Loucy (cell line): ENCODE measurements at regions not wholly inside any gene's neighbourhood (a gene's known extent, or its start where the extent isn't known, plus 50 kb on each side); places are given as distances from the start of the nearest gene placed in this dataset.

ENCODE experiments used
- H2AFZ ChIP-seq: fragments of 200-600 bp; sonication (generic); 2 replicates; pipeline ENCODE4 v1.6.0; 2016; ENCODE audit warnings: antibody characterized with exemption, mild to moderate bottlenecking, low read length, moderate library complexity
- H3F3A ChIP-seq: fragments of 200-600 bp; 2 replicates; pipeline ENCODE4 v1.6.0; 2016; ENCODE audit warnings: antibody characterized with exemption, low read depth, mild to moderate bottlenecking
- H3K27me3 ChIP-seq: fragments of 200-600 bp; sonication (generic); 2 replicates; pipeline ENCODE4 v1.6.1; 2014; ENCODE audit warnings: low read length, mild to moderate bottlenecking; ENCODE audit not compliant: insufficient read depth, poor library complexity, severe bottlenecking
- H3K36me3 ChIP-seq: fragments of 200-600 bp; sonication (generic); 2 replicates; pipeline ENCODE4 v1.6.1; 2016; ENCODE audit warnings: low read length; ENCODE audit not compliant: insufficient read depth
- H3K4me1 ChIP-seq: fragments of 200-600 bp; sonication (generic); 2 replicates; pipeline ENCODE4 v1.5.1; 2014; ENCODE audit warnings: low read length, mild to moderate bottlenecking; ENCODE audit not compliant: insufficient read depth, poor library complexity, severe bottlenecking
- H3K4me2 ChIP-seq: fragments of 200-600 bp; sonication (generic); 2 replicates; pipeline ENCODE4 v1.6.0; 2014; ENCODE audit warnings: antibody characterized with exemption, low read length, low read depth, mild to moderate bottlenecking; ENCODE audit not compliant: poor library complexity, severe bottlenecking
- H3K4me3 ChIP-seq: fragments of 200-600 bp; sonication (generic); 2 replicates; pipeline ENCODE4 v1.5.1; 2014; ENCODE audit warnings: low read length, mild to moderate bottlenecking, mixed read lengths; ENCODE audit not compliant: poor library complexity, severe bottlenecking
- H3K79me2 ChIP-seq: fragments of 200-600 bp; sonication (generic); 2 replicates; pipeline ENCODE4 v1.6.1; 2014; ENCODE audit warnings: low read length; ENCODE audit not compliant: insufficient read depth
- H3K9ac ChIP-seq: fragments of 200-600 bp; sonication (generic); 2 replicates; pipeline ENCODE4 v1.6.0; 2014; ENCODE audit warnings: mild to moderate bottlenecking, low read depth, low read length, moderate library complexity; ENCODE audit not compliant: poor library complexity, severe bottlenecking
- H3K9me2 ChIP-seq: fragments of 200-600 bp; sonication (generic); replicated peaks from 2 replicates; pipeline ENCODE4 v1.6.1; 2016; ENCODE audit warnings: low read depth, low read length, mixed read lengths
- H3K9me3 ChIP-seq: fragments of 200-600 bp; sonication (generic); 2 replicates; pipeline ENCODE4 v1.6.1; 2014; ENCODE audit warnings: mild to moderate bottlenecking, antibody characterized with exemption, low read length, low read depth; ENCODE audit not compliant: insufficient read depth
- H4K20me1 ChIP-seq: fragments of 200-600 bp; sonication (generic); 2 replicates; pipeline ENCODE4 v1.6.0; 2014; ENCODE audit warnings: antibody characterized with exemption, low read length, mild to moderate bottlenecking; ENCODE audit not compliant: insufficient read depth, poor library complexity, severe bottlenecking
- EZH2phosphoT487 ChIP-seq: fragments of 200-600 bp; IDR thresholded peaks from 2 replicates; pipeline ENCODE4 v1.6.1; 2018; ENCODE audit warnings: antibody characterized with exemption, mild to moderate bottlenecking, moderate library complexity, borderline replicate concordance
- TF ChIP-seq, protein P1 (sequence below): fragments of 200-600 bp; sonication (generic); conservative IDR thresholded peaks from 2 replicates; pipeline ENCODE4 v1.5.1; 2014; ENCODE audit warnings: mild to moderate bottlenecking, antibody characterized with exemption, low read length

DNA sequence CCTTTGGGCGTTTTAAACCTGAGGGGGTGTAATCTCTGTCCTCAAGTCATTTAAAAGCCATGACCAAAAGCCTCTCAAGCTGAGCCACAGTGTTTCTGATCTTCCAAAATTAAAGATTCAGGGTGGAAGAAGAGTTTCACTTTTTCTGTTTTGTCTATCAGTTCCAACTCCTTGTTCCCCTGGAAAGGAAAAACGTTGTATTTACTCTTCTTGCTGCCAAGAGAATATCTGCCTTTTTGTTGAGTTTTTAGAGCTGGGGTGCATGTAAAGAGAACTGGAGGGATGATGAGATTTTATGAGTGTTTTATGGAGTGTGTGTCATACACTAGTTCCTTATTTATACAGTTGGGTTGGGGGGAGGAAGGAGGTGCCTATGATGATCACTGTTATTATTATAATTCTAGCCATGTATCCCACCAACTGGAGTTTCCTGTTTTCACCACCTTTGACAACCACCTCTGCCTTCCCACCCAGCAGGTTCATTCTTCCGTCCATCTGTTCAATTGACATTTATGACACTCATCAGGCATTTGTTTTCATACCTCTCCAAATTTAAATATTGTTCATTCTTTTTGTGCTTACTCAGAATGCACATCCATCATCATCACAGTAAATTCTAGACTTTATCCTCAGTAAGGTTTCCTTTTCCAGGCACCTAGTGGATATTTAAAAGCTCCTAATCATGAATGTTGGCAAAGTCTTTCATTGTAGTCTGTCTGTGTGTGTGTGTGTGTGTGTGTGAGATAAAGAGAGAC, 97.9 kb upstream of the MPDZ start:
- H2AFZ ChIP-seq = no peak overlapping the region

DNA sequence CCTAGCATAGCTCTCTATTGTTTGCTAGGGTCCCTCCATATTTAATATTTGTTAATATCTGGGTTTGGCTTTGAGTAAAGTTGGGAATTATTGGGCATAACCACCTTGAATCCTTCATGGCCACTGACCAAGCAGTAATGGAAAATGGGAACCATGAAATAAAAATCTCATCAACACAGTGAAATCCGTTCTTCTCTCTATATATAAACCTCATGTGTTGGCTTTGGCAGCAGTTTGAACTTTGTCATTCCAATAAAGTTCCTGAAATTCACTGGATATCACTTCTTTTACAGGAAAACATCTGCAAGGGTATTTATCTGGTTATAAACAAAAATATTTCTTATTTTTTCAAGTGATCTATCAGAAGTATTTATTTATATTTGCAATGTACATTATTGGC, 93.0 kb upstream of the MPDZ start:
- Histone ChIP-seq H4K20me1 (no peaks in the 10 kb centered on the region), H3K9me2 (no peaks in the 10 kb centered on the region), H3K27me3 (no peaks in the 10 kb centered on the region), H3K4me2 (no peak overlapping the region), H3K4me1 (no peaks in the 10 kb centered on the region), H3K79me2 (no peaks in the 10 kb centered on the region), H2AFZ (no peak overlapping the region), H3K36me3 (no peaks in the 10 kb centered on the region), H3K9me3 (no peaks in the 10 kb centered on the region), H3K9ac (no peak overlapping the region), H3K4me3 (no peak overlapping the region), H3F3A (no peaks in the 10 kb centered on the region)
- TF ChIP-seq, protein P1, sequence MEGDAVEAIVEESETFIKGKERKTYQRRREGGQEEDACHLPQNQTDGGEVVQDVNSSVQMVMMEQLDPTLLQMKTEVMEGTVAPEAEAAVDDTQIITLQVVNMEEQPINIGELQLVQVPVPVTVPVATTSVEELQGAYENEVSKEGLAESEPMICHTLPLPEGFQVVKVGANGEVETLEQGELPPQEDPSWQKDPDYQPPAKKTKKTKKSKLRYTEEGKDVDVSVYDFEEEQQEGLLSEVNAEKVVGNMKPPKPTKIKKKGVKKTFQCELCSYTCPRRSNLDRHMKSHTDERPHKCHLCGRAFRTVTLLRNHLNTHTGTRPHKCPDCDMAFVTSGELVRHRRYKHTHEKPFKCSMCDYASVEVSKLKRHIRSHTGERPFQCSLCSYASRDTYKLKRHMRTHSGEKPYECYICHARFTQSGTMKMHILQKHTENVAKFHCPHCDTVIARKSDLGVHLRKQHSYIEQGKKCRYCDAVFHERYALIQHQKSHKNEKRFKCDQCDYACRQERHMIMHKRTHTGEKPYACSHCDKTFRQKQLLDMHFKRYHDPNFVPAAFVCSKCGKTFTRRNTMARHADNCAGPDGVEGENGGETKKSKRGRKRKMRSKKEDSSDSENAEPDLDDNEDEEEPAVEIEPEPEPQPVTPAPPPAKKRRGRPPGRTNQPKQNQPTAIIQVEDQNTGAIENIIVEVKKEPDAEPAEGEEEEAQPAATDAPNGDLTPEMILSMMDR = no peak
- no peak for TF ChIP-seq EZH2phosphoT487

More for the DNA sequence above, 97.9 kb upstream of the MPDZ start:
- H3K36me3 ChIP-seq = no peaks in the 10 kb centered on the region
- H3K4me1 ChIP-seq = no peaks in the 10 kb centered on the region
- no peak overlapping the region for H3K4me2 ChIP-seq
- H3K9me2 ChIP-seq = no peaks in the 10 kb centered on the region
- no peaks in the 10 kb centered on the region for H4K20me1 ChIP-seq
- no peaks in the 10 kb centered on the region for H3K9me3 ChIP-seq
- H3F3A ChIP-seq = no peaks in the 10 kb centered on the region
- no peaks in the 10 kb centered on the region for H3K79me2 ChIP-seq
- H3K4me3 ChIP-seq = no peak overlapping the region
- no peaks in the 10 kb centered on the region for H3K27me3 ChIP-seq
- TF ChIP-seq EZH2phosphoT487 = no peak
- TF ChIP-seq, protein P1 = no peak
- no peak overlapping the region for H3K9ac ChIP-seq

DNA sequence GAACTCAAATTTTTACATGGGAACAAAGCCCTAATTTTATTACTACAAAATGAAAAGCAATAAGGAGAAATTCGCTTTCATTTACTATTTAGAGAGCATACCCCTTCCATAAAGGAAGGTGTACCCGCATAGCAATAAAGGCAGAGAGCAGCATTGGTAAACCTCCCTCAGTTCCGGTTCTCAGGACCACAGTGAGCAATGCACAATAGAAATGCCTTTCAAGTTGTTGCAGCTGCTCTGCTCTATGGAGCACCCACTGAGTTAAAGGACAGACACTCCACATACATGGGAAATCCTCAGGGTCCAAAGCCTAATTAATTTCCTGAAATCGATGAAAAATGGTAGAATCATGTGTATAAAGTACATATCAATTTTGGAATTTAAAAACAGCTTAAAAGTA, 89.9 kb upstream of the MPDZ start:
- Histone ChIP-seq H3K9ac (no peak overlapping the region), H3K36me3 (no peaks in the 10 kb centered on the region), H3K4me3 (no peak overlapping the region), H3K9me2 (no peaks in the 10 kb centered on the region), H3K27me3 (no peaks in the 10 kb centered on the region), H3K79me2 (no peaks in the 10 kb centered on the region), H3F3A (no peaks in the 10 kb centered on the region), H2AFZ (no peak overlapping the region), H3K9me3 (no peaks in the 10 kb centered on the region), H3K4me1 (no peaks in the 10 kb centered on the region), H3K4me2 (no peak overlapping the region), H4K20me1 (no peaks in the 10 kb centered on the region)
- TF ChIP-seq, protein P1 = no peak
- no peak for TF ChIP-seq EZH2phosphoT487
